HG02610 (cell line): ENCODE measurements at regions not wholly inside any gene's neighbourhood (a gene's known extent, or its start where the extent isn't known, plus 50 kb on each side); places are given as distances from the start of the nearest gene placed in this dataset.
A peak's percentile ranks its signal among the peaks of the same experiment; 100 is the strongest.
"Not testable (repeated sequence)": the region's sequence is repeated elsewhere in the genome, so short reads cannot be mapped to it uniquely, and the experiment has no call there.

Experiments used
- ATAC-seq: cut with Tn5 transposase; IDR thresholded peaks from one replicate; pipeline ENCODE4 v1.9.1; 2021; ENCODE audit warnings: mild to moderate bottlenecking, moderate library complexity; ENCODE audit not compliant: unreplicated experiment

GRCh38 chr15:20473465-20473864 is 68.1 kb downstream of the GOLGA6L6 start:
- ATAC-seq = not testable (repeated sequence)

- peak; percentile 71 for ATAC-seq
These were observed 68.6 kb downstream of the GOLGA6L6 start for GRCh38 chr15:20472983-20473382.

- not testable (repeated sequence) for ATAC-seq
These were observed 70.8 kb downstream of the GOLGA6L6 start for GRCh38 chr15:20470810-20471209.

- ATAC-seq = not testable (repeated sequence)
These were observed 100.5 kb downstream of the GOLGA6L6 start for GRCh38 chr15:20441138-20441537.

GRCh38 chr15:20440390-20440789 is 101.2 kb downstream of the GOLGA6L6 start:
- not testable (repeated sequence) for ATAC-seq

GRCh38 chr15:20439111-20439510 is 102.5 kb downstream of the GOLGA6L6 start:
- not testable (repeated sequence) for ATAC-seq

- not testable (repeated sequence) for ATAC-seq
These were observed 103.3 kb downstream of the GOLGA6L6 start for GRCh38 chr15:20438255-20438654.

- ATAC-seq = not testable (repeated sequence)
These were observed 108.1 kb downstream of the GOLGA6L6 start for GRCh38 chr15:20433468-20433867.

- not testable (repeated sequence) for ATAC-seq
These were observed 111.1 kb downstream of the GOLGA6L6 start for GRCh38 chr15:20430495-20430894.

- not testable (repeated sequence) for ATAC-seq
These were observed 120.9 kb downstream of the GOLGA6L6 start for GRCh38 chr15:20420710-20421109.

GRCh38 chr15:20416618-20417017 is 125.0 kb downstream of the GOLGA6L6 start:
- ATAC-seq = not testable (repeated sequence)

GRCh38 chr15:20409667-20410198 is 131.9 kb downstream of the GOLGA6L6 start:
- ATAC-seq = not testable (repeated sequence)

GRCh38 chr15:20409247-20409646 is 132.4 kb downstream of the GOLGA6L6 start:
- no peak for ATAC-seq

- ATAC-seq = no peak
These were observed 134.0 kb downstream of the GOLGA6L6 start for GRCh38 chr15:20407553-20407952.

- ATAC-seq = not testable (repeated sequence)
These were observed 137.0 kb downstream of the GOLGA6L6 start for GRCh38 chr15:20404571-20404970.

- not testable (repeated sequence) for ATAC-seq
These were observed 139.0 kb downstream of the GOLGA6L6 start for GRCh38 chr15:20402586-20402985.

GRCh38 chr15:20401058-20401457 is 140.5 kb downstream of the GOLGA6L6 start:
- not testable (repeated sequence) for ATAC-seq

- not testable (repeated sequence) for ATAC-seq
These were observed 142.9 kb downstream of the GOLGA6L6 start for GRCh38 chr15:20398680-20399079.

GRCh38 chr15:20388161-20388560 is 153.4 kb downstream of the GOLGA6L6 start:
- not testable (repeated sequence) for ATAC-seq

GRCh38 chr15:20386198-20386597 is 155.4 kb downstream of the GOLGA6L6 start:
- no peak for ATAC-seq

GRCh38 chr15:20380199-20380598 is 161.4 kb downstream of the GOLGA6L6 start:
- ATAC-seq = not testable (repeated sequence)

- no peak for ATAC-seq
These were observed 164.7 kb downstream of the GOLGA6L6 start for GRCh38 chr15:20376872-20377271.

GRCh38 chr15:20372416-20372815 is 169.2 kb downstream of the GOLGA6L6 start:
- ATAC-seq = not testable (repeated sequence)
